GM12892 (cell line): ENCODE measurements at regions not wholly inside any gene's neighbourhood (a gene's known extent, or its start where the extent isn't known, plus 50 kb on each side); places are given as distances from the start of the nearest gene placed in this dataset.

ENCODE experiments used
- POLR2A ChIP-seq: IDR thresholded peaks from 2 replicates; pipeline ENCODE4 v1.6.1; 2011; ENCODE audit warnings: low read depth, low read length, control low read depth
- POLR2AphosphoS5 ChIP-seq: IDR thresholded peaks from 2 replicates; pipeline ENCODE4 v1.6.1; 2011; ENCODE audit warnings: low read depth, low read length, control low read depth
- TAF1 ChIP-seq: IDR thresholded peaks from 2 replicates; pipeline ENCODE4 v1.6.1; 2011; ENCODE audit warnings: low read depth, mild to moderate bottlenecking, control low read depth, low read length, borderline replicate concordance

- TF ChIP-seq POLR2A, result no peak
- no peak for TF ChIP-seq POLR2AphosphoS5
- TF ChIP-seq TAF1, result no peak
Observed at GRCh38 chr2:220318037-220318436, 690.6 kb downstream of the SLC4A3 start.
